PC-9 (cell line): ENCODE measurements at regions not wholly inside any gene's neighbourhood (a gene's known extent, or its start where the extent isn't known, plus 50 kb on each side); places are given as distances from the start of the nearest gene placed in this dataset.

ENCODE experiments used
- BruUV-seq: library from RNA; stranded (reverse); fragments of 400-500 nt; replicated peaks from 2 replicates; lab custom pipeline; 2021; lab: Mats Ljungman, UMichigan
- CTCF ChIA-PET: fragments of 300-600 bp; sonication (Branson Sonifier 250); formaldehyde crosslinking; loops from one replicate; lab custom pipeline; 2022; ENCODE audit warnings: antibody characterized with exemption; lab: Charles Lee
- POLR2A ChIA-PET: fragments of 300-600 bp; sonication (Branson Sonifier 250); formaldehyde crosslinking; loops from one replicate; lab custom pipeline; 2022; ENCODE audit warnings: antibody characterized with exemption; ENCODE audit not compliant: unreplicated experiment; lab: Charles Lee
- DNase-seq, 2 experiments: peaks; one replicate each; pipeline versions ENCODE4 v3.0.0 to v3.0.0-alpha.2; 2015 to 2022; ENCODE audit warnings: mixed read lengths in 1 of 2
- H2AFZ ChIP-seq: fragments of 200-600 bp; sonication (generic); 2 replicates; pipeline ENCODE4 v1.8.1; 2017; ENCODE audit warnings: antibody characterized with exemption
- H3F3A ChIP-seq: fragments of 200-600 bp; sonication (generic); 2 replicates; pipeline ENCODE4 v1.8.1; 2017; ENCODE audit warnings: antibody characterized with exemption, mild to moderate bottlenecking, low read depth; ENCODE audit not compliant: insufficient read depth
- H3K27ac ChIP-seq: fragments of 200-600 bp; sonication (generic); 2 replicates; pipeline ENCODE4 v1.6.1; 2016; ENCODE audit warnings: mixed run types
- H3K27me3 ChIP-seq: fragments of 200-600 bp; sonication (generic); 2 replicates; pipeline ENCODE4 v1.6.1; 2016; ENCODE audit warnings: low read depth, mixed run types; ENCODE audit not compliant: insufficient read depth
- H3K36me3 ChIP-seq: fragments of 200-600 bp; sonication (generic); 2 replicates; pipeline ENCODE4 v1.6.1; 2016; ENCODE audit warnings: low read depth, mixed run types
- H3K4me1 ChIP-seq: fragments of 200-600 bp; sonication (generic); replicated peaks from 2 replicates; pipeline ENCODE4 v1.6.1; 2016; ENCODE audit warnings: mixed run types; ENCODE audit not compliant: insufficient read depth
- H3K4me2 ChIP-seq: fragments of 200-600 bp; sonication (generic); 2 replicates; pipeline ENCODE4 v1.6.1; 2017; ENCODE audit warnings: mixed run types
- H3K4me3 ChIP-seq: fragments of 200-600 bp; sonication (generic); 2 replicates; pipeline ENCODE4 v1.6.1; 2016; ENCODE audit warnings: mixed run types
- H3K79me2 ChIP-seq: fragments of 200-600 bp; sonication (generic); 2 replicates; pipeline ENCODE4 v1.6.1; 2017; ENCODE audit warnings: low read depth, mixed run types
- H3K9me2 ChIP-seq: fragments of 200-600 bp; sonication (generic); 2 replicates; pipeline ENCODE4 v1.8.1; 2017; ENCODE audit warnings: mild to moderate bottlenecking; ENCODE audit not compliant: insufficient read depth
- H3K9me3 ChIP-seq: fragments of 200-600 bp; sonication (generic); 2 replicates; pipeline ENCODE4 v1.8.1; 2016; ENCODE audit warnings: low read depth; ENCODE audit not compliant: insufficient read depth
- H4K20me1 ChIP-seq: fragments of 200-600 bp; sonication (generic); 2 replicates; pipeline ENCODE4 v1.8.1; 2017; ENCODE audit not compliant: insufficient read depth
- CTCF ChIP-seq: fragments of 200-600 bp; sonication (generic); conservative IDR thresholded peaks from 2 replicates; pipeline ENCODE4 v1.6.1; 2017; ENCODE audit warnings: mixed run types, antibody characterized with exemption, mild to moderate bottlenecking, moderate library complexity
- EZH2 ChIP-seq: fragments of 200-600 bp; sonication (generic); IDR thresholded peaks from 2 replicates; pipeline ENCODE4 v1.8.0; 2017; ENCODE audit warnings: antibody characterized with exemption, low read depth
- intact Hi-C: fragments of 100-400 bp; cut with micrococcal nuclease; formaldehyde crosslinking; loops from one replicate; pipeline ENCODE4 v1.10.0; 2022; ENCODE audit not compliant: unreplicated experiment

DNA sequence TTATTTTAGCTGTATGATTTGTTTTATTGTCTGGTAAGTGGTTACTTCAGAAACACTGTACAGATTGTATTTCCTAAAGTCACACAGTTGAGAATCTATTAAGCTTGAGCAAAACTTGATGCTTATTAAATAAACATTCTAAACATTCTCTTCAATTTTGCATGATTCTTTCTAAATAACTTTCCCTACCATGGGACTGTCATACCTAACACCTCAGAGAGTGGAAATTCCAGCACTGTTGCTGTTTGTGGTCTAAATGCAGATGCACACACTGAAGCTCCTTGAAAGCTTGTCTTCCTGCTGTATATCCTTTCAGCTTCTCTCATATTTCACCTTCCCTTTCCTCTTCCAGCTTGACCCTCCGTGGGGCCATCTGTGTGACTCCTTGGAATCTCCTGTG lies 392.0 kb downstream of the LRIG3 start:
- Histone ChIP-seq H3K27me3 (no peaks in the 10 kb centered on the region), H3K9me2 (no peaks in the 10 kb centered on the region), H3K27ac (no peak overlapping the region), H3K4me3 (no peak overlapping the region), H2AFZ (no peak overlapping the region), H4K20me1 (no peaks in the 10 kb centered on the region), H3K36me3 (no peaks in the 10 kb centered on the region), H3K79me2 (no peaks in the 10 kb centered on the region), H3K4me1 (peaks cover 10% of the 10 kb centered on the region), H3K4me2 (no peak overlapping the region), H3K9me3 (no peaks in the 10 kb centered on the region), H3F3A (no peaks in the 10 kb centered on the region)
- intact Hi-C loops: no loop called here
- TF ChIP-seq CTCF: no peak
- no peak for TF ChIP-seq EZH2
- BruUV-seq: no TSS peak
- ChIA-PET POLR2A (no interaction called here), CTCF (no interaction called here)
- DNase-seq: no peak

GRCh38 chr12:58529114-58529665 lies 391.1 kb downstream of the LRIG3 start:
- H3K27ac ChIP-seq: no peak overlapping the region
- DNase-seq: no peak
- ChIA-PET POLR2A (no interaction called here), CTCF (no interaction called here)
- H3K4me3 ChIP-seq: no peak overlapping the region
- no peaks in the 10 kb centered on the region for H3K36me3 ChIP-seq
- peaks cover 10% of the 10 kb centered on the region for H3K4me1 ChIP-seq
- no peak overlapping the region for H2AFZ ChIP-seq
- no peak overlapping the region for H3K4me2 ChIP-seq
- H3K27me3 ChIP-seq: no peaks in the 10 kb centered on the region
- TF ChIP-seq EZH2 (no peak), CTCF (no peak)
- H3K79me2 ChIP-seq: no peaks in the 10 kb centered on the region
- no peaks in the 10 kb centered on the region for H3K9me2 ChIP-seq
- no TSS peak for BruUV-seq
- H4K20me1 ChIP-seq: no peaks in the 10 kb centered on the region
- intact Hi-C loops: no loop called here
- H3F3A ChIP-seq: no peaks in the 10 kb centered on the region
- H3K9me3 ChIP-seq: no peaks in the 10 kb centered on the region

DNA sequence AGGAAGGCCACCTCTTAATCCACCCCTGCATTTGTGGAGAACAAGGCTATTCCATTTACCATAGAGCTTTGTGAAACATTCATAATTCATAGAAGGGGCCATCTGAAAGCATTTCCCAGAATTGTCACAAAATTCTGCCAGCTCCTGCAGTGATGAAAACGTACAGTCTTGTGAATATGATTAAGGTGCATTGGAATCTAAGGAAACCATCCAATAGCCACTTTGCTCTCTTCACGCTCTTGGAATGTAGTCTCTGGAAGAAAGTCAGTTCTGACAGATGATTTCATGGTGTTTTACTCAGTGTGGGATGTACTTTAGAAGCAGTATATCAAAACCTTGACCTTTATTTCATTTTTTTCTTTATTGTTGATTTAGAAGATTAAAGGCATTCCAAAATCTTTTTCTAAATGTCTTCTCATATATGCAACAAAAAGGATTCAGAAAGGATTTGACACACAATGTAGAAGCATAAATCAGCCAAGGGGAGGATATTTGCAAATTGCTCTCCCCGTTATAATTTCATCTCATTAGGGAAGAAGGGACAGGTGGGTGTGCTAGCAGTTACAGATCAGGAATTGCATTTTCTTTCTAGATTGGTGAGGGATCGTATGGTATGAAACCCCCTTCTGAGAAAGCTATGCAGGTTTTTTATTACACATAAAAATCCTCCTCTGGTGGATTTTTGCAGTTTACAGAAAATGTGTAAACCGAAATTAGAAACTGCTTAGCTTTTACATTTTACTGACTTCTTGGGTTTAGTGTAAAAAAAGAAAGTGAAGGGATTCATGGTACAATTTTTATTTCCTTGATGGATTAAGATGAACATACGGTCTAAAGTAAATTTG lies 390.2 kb downstream of the LRIG3 start:
- H3F3A ChIP-seq: no peaks in the 10 kb centered on the region
- H2AFZ ChIP-seq: no peak overlapping the region; the same call in 1 of the 2 replicates
- H3K9me3 ChIP-seq: no peaks in the 10 kb centered on the region
- no peaks in the 10 kb centered on the region for H3K9me2 ChIP-seq
- DNase-seq: no peak
- BruUV-seq: no TSS peak
- no peaks in the 10 kb centered on the region for H3K79me2 ChIP-seq
- intact Hi-C loops: no loop called here
- H3K4me1 ChIP-seq: peaks cover 10% of the 10 kb centered on the region
- CTCF ChIA-PET: no interaction called here
- H3K4me3 ChIP-seq: no peak overlapping the region
- no peaks in the 10 kb centered on the region for H3K36me3 ChIP-seq
- no peak overlapping the region for H3K4me2 ChIP-seq
- POLR2A ChIA-PET: no interaction called here
- no peaks in the 10 kb centered on the region for H4K20me1 ChIP-seq
- no peak overlapping the region for H3K27ac ChIP-seq
- no peak for TF ChIP-seq EZH2
- TF ChIP-seq CTCF: no peak
- no peaks in the 10 kb centered on the region for H3K27me3 ChIP-seq
